Suppressor macrophage (primary cell): ENCODE measurements at regions not wholly inside any gene's neighbourhood (a gene's known extent, or its start where the extent isn't known, plus 50 kb on each side); places are given as distances from the start of the nearest gene placed in this dataset.
"Not testable (repeated sequence)": the region's sequence is repeated elsewhere in the genome, so short reads cannot be mapped to it uniquely, and the experiment has no call there.

Experiments
- DNase-seq, 4 experiments: peaks; one replicate each; pipeline ENCODE4 v3.0.0-alpha.2; 2020 to 2022

DNA sequence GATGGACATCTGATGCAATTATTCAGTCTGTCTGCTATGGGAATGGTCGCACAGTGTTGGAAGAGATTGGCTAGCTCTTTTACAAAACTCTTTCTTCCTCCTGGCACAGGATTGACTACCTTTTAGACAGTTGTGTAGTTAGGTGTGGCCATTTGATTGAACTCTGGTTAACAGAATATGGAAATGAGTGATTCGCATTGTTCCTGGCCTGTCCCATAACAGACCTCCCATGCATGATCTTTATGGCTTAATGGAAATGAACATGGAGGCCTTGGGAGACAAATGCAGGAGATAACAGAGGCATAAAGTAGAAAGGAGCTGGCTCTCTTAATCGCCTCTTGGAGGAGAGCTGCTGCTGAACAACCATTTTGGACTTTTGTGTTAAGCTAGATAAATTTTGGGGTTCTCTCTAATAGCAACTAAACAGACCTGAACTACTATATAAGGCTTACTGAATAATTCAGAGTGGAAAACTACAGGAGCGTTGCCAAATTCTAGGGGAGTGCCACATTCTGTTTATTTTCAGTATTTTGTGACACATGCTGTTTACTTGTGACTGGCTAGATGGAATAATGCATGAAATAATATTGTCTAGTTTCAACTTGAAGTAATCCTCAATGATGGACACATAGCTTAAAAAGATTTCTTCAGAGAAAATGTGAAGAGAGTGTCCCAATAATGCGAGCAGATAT lies 357.7 kb upstream of the SGO1 start:
- no peak for DNase-seq

DNA sequence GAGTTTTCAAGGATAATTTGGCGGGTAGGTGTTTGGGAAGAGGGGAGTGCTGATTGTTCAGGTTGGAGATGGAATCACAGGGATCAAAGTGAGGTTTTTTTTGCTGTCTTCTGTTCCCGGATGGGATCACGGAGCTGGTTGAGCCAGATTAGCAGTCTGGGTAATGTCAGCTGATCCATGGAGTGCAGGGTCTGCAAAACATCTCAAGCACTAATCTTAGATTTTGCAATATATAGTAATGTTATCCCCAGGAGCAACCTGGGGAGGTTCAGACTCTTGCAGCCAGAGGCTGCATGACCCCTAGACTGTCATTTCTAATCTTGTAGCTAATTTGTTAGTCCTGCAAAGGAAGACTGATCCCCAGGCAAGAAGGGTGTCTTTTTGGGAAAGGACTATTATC lies 354.1 kb upstream of the SGO1 start:
- DNase-seq = no peak

DNA sequence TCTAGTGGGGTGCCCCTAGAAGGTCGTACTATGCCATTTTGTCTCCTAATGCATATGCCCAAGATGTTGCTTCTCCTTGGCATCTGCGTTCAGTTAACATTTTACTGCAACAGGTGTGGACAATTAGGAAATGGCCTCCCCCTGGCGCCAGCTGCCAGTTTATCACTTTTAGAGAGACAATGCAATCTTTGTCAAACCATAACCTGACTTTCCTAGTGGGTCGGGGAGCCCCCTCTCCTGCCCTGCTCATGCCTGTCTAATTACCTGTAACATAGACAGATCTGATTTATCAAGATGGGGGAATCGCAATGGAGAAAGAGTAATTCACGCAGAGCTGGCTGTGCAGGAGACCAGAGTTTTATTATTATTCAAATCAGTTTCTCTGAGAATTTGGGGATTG lies 353.7 kb upstream of the SGO1 start:
- no peak for DNase-seq

DNA sequence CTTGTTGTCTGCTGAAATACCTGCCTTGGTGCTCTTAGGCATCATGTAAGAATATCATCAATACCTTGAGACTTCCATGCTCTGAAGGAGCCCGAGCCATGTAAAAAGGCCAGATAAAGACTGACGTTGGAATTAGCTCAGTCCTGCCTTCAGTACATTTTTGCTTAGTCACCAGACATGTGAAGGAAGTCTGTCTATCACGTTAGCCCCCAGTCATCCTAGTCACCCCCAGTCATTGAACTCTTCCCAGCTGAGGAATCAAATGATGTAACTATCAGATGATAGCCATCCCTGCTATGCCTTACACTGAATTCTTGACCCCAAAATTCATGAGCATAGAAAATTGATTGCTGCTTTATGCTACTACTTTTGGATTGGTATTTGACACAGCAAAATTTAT lies 351.2 kb upstream of the SGO1 start:
- no peak for DNase-seq

DNA sequence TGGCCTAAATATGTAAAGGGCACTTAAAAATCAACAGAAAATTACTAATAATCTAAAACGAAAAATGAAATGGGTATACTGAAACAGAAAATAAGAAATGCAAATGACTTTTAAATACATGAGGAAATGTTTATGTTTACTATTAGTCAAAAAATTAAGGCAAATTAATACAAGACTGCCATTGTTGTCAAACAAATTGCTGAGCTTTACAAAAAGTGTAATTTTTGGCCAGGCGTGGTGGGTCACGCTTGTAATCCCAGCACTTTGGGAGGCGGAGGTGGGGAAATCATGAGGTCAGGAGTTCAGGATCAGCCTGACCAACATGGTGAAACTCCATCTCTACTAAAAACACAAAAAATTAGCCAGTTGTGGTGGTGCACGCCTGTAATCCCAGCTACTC lies 343.9 kb upstream of the SGO1 start:
- DNase-seq = no peak

DNA sequence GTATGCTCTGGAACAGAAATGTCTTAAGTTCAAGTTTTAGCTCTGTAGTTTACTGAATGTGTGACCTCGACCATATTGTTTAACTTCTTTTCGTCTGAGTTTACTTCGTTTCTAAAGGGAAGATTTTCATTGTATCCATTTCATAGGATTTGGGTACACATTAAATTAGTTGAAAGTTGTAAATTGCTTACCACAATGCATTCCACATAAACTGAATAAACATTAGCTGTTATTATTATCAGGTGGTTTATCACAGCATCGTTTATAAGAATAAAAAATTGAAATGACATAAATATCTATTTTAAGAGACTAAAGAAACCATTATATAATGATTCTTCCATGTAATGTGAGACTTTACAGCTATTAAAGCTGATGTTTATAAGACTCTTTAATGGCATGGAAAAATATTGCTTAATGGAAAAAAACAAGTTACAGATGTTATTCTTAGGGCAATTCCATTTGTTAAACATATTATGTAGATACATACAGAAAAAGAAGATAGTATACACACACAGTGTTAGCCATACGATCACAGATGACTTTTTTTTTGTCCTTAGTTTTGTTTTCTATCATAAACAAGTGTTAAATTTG lies 342.3 kb upstream of the SGO1 start:
- DNase-seq = no peak

DNA sequence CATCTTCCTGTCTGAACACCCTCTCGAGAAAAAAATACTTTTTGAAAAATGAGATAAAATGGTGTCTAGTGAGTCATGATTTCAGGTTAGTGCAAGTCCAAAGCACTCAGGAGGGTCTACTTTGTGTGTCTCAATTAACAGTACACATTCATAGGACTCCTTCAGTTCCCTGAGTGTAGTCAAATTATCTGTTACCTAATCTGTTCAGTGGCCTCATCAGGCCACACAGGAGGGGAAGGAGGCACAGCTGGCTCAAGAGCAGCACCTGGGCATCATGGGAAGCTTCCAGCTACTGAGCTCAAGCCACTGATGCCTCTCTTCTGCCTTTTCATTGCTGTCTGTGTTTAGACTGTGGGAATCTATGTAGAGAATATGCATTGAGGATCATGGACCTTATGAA lies 341.4 kb upstream of the SGO1 start:
- no peak for DNase-seq

DNA sequence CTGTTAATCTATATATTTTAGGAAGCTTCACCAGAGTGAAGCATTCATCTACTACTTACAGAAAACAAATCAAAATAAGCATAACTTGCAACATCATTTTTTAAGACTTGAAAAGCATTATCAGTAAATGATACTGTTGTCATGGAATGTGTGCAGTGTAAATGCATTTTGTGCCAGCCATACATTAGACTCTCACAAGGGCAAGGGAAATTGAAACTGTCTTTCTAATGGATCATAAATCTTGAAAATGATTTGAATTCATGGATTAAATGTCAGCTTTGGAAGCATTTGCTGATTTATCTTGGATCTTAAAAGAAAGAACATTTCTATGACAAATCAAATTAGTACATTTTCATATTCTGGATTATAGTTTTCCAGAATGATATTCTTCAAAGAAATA lies 338.3 kb upstream of the SGO1 start:
- no peak for DNase-seq

DNA sequence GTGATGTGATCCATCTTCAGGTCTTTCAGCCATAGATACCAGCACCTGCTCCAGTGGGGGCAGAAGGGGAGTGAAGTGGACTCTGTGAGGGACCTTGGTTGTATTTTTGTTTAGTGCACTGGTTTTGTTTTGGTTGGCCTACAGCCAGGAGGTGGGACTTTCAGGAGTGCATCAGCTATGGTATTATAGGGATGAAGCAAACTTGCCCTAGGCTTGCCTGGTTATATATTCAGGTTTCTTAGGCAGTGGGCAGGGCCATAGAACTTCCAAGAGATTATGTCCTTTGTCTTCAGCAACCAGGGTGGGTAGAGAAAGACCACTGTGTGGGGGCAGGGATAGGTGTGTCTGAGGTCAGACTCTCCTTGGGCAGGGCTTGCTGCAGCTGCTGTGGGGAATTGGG lies 337.3 kb upstream of the SGO1 start:
- DNase-seq = no peak

DNA sequence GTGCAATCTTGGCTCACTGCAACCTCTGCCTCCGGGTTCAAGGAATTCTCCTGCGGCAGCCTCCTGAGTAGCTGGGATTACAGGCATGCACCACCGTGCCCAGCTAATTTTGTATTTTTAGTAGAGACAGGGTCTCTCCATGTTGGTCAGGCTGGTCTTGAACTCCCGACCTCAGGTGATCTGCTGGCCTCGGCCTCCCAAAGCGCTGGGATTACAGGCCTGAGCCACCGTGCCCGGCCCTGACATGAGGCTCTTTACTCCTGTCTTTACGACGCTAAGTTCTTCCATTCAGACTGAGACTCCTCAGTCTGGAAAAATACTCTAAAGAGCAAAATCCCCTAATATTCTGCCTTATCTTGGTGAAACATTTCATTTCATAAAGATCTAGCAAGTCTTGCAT lies 331.3 kb upstream of the SGO1 start:
- not testable (repeated sequence) for DNase-seq

DNA sequence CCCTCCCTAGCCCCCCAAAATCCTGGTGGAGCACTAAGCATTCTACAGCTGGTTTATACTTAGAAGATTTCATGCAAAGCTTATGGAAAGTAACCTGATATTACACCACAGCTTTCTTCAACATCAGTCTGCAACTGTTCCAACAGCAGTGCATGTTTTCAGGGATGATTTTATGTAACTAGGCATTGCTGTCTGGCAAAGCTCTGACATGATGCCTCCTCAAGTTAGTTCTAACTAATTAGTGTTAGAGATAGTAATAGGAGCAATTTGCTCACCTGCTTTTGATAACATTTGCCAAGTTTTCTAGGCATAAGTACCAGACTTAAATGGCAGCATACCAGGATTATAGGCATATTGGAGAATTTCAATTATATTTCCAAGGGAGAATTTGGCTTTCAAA lies 330.3 kb upstream of the SGO1 start:
- DNase-seq = no peak

DNA sequence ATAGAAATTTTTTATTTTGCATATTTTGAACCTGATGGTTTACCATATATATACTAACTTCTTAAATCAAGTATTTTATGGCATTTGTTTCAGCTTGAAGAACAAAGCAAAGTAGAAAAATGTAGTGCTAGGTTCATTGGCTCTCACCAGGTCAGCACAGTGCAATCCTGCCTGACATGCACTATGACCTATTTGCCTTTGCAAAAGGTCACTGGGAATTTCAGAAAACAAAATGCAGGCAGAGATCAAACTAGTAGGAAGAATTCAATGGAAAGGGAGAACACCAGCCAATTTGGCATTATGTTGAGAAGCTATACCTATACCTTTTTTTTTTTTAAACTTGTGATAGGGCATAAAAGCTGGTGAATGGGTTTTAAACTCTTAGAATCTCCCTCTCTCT lies 329.8 kb upstream of the SGO1 start:
- no peak for DNase-seq

DNA sequence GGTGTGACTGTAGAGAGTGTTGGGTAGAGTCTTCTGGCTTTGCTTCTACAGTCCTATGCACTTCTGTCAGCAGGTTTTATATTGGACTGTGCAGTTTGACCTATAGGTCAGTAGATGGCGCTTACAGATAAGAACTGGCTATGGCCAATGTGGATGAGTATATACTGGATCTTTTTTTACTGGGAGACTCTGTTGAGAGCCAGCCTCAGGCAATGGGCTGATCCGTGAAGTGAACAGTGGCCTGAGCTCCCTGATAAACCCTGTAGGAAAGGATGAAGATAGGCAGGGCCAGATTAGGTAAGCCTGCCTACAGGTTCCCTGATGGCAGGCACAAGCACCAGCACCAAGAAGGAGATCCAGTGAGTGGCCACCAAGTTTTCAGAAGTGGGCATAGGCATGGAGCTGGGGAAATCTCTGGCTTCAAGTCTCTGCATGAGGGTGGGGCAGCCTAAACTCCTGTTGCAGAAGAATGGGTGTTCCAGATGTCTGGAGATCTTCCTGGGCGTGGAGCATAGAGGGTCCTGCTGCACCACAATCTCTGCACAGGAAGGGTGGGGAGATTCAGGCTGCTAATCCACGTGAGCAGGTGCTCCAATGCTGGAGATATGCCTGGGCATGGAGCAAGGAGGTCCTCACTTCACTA lies 326.0 kb upstream of the SGO1 start:
- peak; percentile 9 to 55 (median 34) for DNase-seq

DNA sequence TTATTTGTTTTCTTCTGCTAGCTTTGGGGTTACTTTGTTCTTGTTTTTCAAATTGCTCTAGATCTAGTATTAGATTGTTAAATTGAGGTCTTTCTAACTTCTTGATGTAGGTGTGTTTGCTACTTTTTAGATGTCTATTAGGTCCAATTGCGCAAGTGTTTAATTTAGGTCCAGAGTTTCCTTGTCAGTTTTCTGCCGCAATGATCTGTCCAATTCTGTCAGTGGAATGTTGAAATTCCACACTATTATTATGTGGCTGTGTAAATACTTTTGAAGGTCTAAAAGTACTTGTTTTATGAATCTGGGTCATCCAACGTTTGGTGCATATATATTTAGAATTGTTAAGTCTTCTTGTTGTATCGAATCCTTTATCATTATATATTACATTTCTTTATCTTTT lies 324.4 kb upstream of the SGO1 start:
- no peak for DNase-seq

DNA sequence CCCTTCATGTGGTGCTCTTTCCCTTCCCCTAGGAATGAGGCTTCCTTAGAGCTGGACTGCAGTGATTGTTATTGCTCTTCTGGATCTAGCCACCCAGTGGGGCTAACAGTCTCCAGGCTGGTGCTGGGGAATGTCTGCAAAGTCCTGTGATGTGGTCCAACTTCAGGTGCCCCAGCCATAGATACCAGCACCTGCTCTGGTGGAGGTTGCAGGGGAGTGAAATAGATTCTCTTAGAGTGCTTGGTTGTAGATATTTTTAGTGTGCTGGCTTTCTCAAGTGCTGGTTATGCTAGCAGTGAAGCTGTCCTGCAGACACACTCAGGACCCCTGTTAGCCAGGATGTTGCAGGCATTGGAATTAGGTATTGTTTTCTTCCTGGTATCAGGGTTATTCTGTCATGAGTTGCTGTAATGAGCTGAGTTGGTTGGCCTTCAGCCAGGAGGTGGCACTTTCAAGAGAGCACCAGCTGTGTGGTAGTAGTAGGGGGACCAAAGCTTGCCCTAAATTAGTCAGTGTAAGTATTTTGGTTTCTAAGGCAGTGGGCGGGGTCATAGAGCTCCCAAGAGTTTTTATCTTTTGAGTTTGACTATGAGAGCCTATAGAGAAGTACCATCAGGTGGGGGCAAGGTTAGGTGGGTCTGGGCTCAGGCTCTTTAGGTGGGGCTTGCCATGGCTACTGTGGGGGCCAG lies 317.5 kb upstream of the SGO1 start:
- DNase-seq = no peak

DNA sequence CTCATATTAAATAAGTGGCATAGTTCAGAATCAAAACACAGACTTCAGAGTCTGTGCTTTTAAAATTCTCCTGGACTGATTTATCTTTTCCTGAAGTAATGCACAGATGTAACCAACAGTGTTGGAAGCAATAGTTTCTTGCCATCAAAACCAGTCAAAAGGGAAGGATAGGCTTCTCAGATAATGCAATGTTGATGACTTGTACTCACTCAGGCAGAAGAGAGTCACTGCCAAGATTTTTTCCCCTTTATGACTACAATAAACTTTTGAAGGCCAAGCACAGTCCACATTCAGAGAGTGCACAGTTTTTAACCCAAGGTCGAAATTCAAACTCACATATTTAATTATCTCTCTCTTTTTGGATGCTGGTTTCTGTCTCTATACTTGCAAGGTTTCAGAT lies 305.0 kb upstream of the SGO1 start:
- no peak for DNase-seq

DNA sequence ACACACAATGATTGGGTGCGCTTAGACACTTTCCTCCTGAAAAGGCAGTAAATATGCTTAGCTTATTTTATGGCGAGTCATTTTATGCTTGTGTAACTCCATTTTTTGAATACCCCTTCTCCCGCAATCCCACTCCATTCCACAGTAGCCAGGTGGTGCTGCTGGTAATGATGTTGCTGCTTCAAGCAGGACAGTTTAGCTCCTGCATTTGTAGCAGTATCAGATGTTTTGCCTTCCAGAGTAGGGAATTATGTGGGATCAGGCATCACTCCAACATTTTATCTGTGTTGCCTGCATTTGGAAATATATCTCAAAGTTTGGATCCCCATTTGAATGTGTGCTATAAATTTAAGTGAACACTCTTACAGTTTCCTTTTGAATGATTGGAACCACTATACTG lies 302.1 kb upstream of the SGO1 start:
- no peak for DNase-seq

DNA sequence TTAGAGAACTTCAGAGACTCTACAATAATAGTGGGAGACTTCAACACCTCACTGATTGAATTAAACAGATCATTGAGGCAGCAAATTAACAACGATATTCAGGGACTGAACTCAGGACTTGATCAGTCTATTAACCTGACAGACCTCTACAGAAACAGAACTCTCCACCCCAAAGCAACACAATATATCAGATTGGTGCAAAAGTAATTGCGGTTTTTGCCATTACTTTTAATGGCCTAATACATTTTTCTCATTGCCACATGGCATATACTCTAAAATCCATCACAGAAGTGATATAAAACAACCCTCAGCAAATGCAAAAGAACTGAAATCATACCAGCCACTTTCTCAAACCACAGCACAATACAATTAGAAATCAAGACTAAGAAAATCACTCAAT lies 298.1 kb upstream of the SGO1 start:
- no peak for DNase-seq

DNA sequence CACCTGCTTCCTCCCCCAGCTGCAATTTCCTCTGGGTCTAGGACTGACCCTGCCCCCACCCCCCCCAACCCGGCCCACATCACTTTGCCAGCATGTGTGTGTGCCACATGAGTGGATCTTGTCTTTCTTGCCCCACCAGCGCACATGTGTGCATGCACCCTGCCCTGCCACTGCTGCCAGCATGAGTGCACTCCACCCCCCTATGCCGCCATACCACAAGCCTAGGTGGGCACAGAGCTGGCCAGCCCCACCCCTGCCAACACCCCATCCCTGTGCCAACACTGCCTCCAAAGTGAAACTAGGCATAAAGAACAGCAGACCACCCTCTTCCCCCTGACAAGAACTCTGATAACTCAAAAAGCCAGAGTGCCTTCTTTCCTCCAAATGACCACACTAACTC lies 296.3 kb upstream of the SGO1 start:
- no peak for DNase-seq

DNA sequence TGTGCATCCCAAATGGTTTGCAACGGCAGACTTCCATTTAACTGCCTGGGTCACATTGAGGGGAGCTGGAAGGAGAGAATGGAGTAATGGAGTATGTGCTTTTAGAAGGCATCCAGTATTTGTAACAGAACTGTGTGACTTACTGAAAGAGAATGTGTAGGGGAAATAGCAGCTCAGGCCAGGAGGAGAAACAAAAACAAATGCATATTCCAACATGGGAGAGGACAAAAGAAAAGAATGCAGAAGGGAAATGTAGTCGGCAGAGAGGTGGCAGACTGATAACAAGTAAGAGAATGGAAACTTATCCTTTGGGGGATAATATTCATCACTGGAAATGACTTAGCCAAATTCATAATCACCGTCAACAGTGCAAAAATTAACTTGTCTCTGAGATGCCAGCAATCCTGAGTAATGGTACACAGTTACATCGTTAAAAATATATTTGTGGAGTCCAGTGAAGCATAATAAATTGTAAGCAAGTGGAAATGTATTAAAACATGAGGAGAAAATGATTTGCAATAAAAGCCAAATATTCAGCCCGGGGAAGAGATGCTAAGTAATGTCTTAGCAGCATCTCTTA lies 294.9 kb upstream of the SGO1 start:
- DNase-seq = no peak

DNA sequence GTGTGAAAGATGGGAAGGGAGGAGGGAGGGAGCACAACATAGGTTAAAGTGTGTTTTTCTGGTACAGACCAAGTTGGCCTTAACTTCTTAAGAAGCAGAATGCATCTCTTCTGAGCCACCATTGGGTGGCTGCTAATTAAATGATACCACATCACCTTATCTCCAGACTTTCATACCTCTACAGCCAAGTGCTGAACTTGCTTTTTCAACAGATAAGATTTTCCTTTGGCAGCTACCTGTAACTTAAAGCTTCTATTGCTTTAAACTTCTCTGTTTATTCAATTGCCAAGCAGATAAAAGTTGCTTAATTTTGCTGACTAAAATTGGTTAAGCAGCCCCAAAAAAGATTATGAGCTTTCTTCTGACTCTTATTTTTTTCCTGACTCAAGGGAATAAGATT lies 292.4 kb upstream of the SGO1 start:
- no peak for DNase-seq

DNA sequence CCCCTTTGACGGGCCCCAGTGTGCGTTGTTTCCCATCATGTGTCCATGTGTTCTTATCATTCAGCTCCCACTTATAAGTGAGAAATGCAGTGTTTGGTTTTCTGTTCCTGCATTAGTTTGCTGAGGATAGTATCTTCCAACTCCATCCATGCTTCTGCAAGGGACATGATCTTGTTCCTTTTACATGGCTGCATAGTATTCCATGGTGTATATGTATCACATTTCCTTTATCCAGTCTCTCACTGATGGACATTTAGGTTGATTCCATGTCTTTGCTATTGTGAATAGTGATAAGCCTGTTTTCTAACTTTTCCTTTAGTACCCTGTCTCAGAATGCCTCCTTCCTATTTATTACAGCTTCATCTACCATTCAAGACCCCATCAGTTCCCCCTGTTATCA lies 278.2 kb upstream of the SGO1 start:
- not testable (repeated sequence) for DNase-seq

DNA sequence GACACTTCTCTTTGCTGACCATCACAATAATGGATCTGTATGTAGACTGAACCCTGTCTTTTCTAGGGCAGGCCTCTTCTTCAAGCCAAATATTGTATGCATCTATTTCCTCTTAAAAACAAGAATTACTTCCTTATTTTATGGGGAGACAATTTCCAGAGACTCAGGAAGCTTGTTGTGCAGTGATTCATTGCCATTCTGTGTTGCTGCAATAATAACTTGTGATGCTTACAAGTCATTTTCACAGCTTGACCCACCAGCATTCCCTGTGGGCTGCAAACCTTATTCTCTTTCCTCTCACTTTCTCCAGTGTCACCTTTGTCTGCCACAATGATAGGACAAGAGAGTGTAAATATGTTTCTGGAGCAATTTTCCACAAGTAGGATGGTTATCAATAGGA lies 276.7 kb upstream of the SGO1 start:
- DNase-seq = peak; percentile 9 to 58 (median 23)

DNA sequence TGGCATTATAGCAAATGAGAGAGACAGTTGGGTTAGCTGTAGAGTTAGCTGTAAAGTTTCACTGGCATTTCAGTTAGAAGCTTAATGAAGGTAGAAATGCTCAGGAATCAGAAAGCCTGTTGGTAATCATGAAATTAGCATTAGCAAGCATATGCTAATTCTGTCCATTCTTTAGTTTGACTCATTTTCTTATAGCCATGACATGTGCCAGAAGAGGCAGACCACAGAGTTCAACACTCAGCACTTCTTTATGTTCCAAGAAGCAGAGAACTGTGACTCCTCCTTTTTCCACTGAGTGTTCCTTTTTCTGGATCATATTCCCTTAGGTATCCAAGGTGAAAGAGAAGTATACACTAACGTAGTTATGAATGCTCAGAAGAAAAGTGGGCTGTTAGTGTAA lies 276.2 kb upstream of the SGO1 start:
- peak in 2 of 4 experiments; percentile 1 for DNase-seq
